ENCODE measurements at regions not wholly inside any gene's neighbourhood (a gene's known extent, or its start where the extent isn't known, plus 50 kb on each side); places are given as distances from the start of the nearest gene placed in this dataset.

DNA sequence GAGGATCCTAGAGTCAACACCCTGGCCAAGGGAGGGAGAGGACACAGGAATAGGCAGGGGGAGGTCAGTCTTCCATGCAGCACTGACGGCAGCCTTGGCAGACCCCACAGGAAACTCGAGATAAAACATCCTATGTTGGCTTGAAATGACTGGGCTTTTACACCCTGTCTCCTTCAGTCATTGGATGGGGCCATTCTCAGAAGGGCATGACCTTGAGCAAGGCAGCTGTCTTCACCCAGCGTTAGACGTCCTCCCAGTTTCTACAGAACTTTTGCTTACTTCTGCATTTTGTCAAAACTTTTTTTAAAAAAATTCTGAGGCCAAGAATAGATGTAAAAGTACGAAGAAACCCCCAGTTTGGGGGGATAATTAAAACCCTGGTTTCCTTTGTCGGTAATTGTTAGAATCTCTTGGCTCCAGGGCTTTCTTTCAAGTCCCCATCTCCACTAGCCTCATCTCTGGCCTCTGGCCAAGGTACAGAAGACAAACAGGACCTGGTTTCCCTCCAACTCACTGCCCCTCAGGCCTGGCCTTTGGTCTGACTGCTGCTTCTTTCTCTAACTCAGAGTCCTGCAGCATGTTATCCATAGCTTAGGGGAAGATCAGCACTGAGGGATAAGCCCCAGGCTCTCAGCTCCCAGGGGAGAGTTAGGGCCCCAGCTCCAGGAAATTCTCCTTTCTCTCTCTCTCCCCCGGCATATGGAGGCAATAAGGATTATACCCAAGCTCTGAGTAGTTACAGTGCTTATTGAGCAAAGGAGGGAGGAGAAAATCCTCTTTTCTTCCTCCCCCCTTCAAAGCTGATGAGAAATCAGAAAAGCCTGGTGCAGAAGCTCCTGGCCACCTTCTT is 51.6 kb upstream of the KCND3 start:
- DNase-seq, result no peak

DNA sequence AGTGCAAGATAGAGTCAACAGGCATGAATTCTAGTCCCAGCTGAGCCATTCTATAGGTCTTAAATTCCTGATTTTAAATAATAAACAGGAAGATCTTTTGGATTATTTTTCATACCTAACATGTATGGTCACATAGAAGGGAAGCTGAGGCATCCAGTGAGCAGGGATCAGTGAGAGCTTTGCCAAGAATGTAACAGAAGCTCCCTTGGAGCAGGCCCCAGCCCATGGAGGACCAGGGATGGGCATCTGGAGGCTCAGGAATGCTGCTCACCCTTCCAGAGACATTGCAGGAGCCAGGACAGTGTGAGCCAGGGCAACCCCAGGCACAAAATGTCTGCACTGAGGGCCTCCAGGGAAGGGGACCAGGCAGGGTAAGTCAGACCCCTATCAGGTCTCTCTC is 54.4 kb upstream of the KCND3 start:
- no peak for DNase-seq

DNA sequence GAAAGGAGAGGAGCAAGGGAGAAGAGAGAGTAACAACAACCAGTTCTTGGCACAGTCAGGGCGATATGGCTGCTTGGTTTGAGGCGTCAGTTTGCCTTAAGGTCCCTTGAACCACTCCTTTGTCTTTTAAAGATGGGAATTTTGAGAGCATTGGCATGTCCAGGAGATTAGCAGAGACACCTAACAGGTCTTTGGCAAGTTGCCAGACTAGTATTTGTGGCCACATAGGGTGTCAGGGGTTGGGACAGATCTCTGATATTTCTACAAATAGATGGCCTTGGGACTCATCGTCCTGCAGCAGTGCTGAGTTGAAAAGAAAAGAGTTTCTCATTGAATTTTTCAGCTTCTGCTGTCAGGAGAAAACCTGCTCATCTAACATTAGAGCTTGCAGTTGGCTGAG is 55.3 kb upstream of the KCND3 start:
- no peak for DNase-seq

DNA sequence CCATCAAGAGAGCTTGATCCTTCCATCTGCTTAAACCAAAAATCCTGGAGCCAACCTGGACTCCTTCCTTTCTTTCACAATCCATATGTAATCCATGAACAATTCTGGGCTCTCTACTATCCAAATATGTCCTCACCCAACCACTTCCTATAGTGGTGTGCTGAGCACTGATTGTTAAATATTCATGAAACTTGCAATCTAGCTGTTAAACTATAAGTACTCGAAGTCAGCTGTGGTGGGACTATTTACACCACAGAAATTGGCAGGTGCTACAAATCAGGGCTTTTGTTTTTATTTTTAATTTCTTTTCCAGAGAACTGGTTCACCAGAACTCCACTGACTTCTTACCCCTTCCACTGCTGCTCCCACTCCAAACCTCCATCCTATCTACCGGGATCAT is 57.2 kb upstream of the KCND3 start:
- no peak for DNase-seq

DNA sequence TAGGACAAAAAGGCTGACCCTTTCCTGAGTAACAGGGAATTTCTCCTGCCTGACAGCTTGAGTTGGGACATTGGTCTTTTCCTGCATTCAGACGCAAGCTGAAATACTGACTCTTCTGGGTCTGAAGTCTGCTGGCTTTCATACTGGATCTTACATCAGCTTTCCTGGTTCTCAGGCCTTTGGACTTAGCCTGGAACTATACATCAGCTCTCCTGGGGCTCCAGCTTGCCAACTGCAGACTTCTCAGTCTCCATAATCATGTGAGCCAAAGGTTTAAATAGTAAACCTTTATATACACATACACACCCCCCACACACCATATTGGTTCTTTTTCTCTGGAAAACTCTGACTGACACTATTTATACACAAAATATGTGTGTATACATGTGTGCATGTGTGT is 59.0 kb upstream of the KCND3 start:
- no peak for DNase-seq

DNA sequence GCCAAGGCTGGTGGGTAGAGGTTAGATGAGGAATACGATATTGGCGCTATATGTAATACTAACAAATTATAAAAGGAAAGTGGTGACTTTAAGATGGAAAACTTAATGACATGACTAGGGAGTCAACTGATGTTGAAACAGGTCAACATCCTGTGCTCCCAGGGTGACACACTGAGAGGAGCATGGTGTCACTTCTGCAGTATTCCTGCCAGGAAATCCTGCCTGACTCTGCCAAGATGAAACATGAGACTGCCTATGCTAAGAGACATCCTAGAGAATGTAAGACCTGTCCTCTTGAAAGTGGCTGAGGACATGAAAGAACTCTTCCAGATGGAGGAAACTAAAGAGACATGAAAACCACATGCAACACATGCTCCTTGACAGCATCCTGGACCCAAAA is 65.0 kb upstream of the KCND3 start:
- DNase-seq, result no peak

DNA sequence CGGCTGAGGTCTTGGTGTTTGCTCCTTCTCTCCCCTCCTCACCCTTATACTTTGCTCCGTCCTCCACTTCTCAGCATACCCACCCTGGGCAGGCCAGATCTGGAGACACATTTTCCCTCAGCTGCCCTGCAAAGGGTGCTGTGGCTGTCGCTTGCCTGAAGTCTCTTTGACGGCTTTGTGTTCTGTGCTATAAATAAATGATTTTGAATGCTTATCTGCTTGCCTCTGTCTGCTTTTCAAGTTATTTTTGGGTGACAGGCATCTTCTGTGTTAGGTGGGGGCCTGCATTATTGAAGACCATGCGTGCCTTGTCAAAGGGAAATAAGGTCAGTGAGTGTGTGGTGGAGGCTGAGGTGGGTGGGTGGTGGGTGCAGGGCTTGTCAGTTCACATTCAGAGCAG is 66.9 kb upstream of the KCND3 start:
- no peak for DNase-seq

DNA sequence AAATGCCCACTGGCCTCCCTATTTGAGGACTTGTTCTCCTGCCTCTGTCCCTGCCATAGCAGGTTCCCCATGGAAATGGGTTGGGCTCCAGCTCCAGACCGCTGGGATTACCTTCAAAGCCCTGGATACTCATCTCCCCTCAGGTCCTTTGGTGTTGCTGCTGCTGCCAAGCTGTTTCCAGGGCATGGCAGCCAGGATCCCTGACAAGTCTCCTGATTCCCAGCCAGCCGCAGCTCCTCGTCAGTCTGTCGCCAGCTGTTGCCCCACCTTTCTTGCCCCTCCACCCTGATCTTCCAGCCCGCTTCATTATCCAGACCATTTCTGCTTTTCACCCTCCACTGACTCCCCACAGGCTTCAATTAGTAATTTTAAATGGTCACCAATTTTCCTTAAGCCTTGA is 68.3 kb upstream of the KCND3 start:
- no peak for DNase-seq

DNA sequence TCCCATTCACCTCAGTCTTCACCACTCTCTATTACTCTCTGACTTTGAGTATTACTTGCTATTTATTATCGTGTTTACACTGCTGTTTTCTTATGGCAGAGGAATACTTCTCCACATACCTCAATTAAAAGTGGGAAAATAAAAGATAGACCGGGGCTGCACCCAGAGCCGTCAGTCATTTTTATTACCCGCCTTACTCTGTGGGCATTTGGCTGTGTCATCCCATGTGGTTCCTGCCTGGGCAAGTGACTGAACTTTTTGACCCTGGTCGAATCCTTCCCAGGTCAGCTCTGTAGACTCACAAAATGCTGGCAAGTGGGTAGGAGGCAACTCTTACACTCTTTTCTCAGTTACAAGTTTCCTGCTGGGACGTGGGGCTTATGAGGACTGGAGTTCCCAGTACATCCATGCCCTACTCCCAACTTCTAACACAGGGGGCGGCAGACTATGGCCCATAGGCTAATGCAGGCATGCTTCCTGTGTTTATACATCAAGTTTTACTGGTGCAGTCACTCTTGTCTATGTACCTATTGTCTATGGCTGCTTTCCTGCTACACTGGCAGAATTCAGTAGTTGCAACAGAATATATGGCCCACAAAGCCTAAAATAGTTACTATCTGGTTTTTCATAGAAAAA is 69.5 kb upstream of the KCND3 start:
- no peak for DNase-seq

DNA sequence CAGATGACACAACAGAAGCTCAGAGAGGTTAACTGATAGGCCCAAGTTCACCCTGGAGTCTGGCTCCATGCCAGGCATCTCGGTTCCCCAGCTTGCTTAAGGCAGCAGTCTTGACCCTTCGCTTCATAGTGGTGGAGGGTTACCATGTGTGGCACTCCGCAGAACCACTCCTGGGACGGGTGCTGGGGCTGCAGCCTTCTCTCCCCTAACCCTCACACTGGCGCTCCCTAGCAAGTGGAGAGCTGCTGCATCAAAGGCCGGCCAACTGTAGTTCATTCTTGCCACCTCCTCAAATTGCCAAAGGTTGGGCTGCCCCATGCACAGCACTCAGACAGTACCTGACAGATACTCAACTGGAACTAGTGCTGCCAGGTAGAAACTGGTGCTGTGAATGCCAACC is 70.2 kb upstream of the KCND3 start:
- no peak for DNase-seq

DNA sequence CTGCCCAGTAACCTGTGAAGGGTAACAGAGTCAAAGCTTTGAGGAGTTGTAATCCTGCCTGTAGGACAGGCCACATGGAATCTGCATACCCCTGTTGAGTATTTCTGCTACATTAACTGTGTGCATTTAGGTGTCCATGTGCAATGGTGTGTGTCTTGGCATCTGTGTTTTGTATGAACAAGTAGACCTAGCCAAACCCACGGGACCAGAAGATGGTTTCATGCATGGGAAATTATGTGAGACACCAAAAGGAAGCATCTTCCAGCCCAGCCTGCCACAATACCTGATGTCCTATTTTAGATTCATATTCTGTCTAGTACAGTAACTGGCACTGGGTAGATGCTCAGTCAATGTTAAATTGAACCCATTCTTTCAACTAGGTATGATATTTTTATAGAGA is 70.8 kb upstream of the KCND3 start:
- no peak for DNase-seq

DNA sequence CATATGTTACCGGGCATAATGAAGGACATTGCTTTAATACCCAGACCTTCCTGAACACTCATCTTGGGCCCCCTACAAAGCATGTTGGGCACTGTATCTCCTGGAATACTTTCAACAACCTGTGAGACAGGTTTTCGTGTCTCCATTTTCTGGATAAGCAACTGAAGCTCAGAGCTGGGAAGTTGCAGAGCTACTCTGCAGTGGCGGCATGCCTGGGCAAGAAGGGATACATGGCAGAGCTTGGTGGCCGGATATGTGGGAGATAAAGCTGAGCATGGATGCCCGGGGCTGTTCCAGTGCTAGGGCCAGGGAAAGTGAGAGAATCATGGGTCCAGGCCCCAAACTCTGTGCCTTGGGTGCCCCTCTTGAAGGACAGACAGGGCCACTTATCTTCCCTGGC is 71.6 kb upstream of the KCND3 start:
- DNase-seq, result no peak

DNA sequence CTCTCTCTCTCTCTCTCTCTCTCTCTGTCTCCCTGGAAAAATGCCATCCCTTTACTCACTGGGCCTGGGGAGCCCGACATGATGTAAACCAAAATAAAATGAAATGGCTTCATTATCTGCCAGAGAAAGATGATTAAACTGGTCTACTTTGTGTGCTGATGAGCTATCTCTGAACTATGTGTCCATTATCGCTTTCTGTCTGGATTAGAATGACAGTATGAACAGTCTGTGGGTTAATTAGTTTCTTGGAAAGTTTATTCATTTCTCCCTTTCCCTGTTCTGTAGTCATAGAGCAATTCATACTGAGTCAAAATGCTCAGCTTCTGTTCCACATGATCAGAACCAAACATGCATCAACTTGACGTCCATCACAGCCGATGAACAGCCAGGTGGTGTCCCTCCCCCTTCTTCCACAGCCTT is 72.4 kb upstream of the KCND3 start:
- DNase-seq, result no peak

DNA sequence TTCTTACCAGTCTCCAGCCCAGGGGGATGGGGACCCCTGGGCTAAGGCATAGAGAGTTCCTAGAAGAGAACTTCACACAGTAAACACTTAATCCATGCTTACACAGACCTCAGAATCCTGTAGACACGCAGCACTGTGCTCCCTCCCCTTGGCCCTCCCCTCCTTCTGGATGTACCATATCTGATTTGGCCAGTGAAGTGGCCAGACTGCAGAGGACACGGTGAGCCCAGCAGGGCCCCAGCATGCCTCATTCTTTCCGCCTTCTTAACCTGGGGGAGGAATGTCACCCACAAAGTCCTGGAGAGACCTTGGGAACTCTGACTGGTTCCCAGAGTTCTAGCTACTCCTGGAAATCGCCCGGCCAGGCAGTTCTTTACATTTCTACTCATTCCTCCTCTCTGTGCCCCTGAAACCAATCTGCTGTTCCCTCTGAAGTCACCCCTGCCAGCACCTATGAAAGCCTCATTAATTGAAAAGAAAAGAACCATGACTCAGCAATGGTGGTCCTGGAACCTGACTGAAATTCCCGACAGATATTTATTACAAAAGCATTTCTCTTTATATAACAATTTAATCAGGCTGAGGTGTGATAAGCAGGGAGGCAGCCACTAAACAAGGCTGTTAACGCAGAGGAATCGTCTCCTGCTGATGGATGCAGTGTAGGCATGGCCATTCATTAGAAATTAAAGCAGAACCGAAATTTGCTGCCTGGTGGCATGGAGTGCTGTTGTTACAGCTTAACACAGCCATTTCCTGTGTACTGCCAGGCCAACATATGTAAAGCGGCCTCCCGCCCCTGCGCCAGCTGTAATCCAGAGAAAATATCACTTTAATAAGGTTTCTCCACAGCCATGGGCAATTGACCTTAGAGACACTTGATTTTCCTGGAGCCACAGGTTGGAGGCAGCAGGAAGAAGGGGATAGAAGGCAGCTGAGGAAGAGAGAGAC is 74.6 kb upstream of the KCND3 start:
- DNase-seq, result no peak

DNA sequence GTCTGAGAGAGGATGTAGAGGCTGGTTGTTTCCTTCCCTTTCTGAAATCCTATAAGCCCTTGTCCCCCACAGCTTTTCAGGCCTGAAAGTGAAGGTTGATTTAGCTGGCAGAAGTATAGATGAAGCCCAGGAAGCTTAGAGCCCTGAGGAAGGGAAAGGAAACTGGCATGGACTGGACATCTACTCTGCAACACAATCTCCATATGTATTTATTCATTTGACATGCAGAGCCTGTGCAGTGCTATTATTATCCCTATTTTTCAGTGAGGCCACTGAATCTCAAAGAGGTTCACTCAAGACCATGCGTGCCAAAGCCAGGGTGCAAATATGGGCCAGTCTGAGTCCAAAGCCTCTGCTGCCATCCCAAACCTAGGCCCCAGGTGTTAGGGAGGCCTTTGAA is 78.5 kb upstream of the KCND3 start:
- no peak for DNase-seq

DNA sequence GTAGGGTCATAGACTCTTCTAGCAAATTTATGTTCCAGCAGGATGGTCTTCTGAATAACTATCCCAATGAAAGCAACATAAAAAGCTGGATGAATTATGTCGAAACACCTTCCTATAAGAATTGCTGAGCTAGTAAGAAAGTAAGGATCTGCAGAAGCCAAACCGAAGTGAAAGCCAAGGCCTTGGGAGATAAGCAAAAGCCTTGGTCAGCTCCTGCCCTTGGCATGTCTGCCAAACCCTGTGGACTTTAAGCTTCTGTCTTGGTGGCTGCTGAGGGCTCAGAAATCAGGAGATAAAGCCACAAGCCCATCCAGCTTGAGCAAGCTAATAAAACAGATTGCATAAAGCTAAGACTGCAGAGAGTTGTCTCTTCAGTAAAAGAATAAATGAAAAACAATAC is 81.2 kb upstream of the KCND3 start:
- DNase-seq, result no peak

DNA sequence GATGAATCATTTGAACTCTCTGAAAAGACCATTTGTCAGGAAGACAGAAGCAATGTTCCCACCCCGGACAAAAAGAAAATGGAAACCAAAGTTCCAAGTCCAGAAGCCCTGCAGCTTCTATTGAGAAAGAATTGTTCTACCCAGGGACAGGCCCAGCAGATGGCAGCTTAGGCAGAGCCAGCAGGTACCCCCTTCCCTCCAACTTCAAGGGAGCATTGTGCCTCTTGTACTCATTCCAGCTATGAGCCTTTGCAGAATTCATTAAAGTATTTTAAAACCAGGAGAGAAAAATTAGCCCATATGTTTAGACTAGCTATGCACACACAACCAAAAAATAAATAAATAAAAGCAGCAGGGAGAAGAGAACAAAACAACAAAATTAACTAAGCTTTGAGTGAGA is 85.2 kb upstream of the KCND3 start:
- no peak for DNase-seq

DNA sequence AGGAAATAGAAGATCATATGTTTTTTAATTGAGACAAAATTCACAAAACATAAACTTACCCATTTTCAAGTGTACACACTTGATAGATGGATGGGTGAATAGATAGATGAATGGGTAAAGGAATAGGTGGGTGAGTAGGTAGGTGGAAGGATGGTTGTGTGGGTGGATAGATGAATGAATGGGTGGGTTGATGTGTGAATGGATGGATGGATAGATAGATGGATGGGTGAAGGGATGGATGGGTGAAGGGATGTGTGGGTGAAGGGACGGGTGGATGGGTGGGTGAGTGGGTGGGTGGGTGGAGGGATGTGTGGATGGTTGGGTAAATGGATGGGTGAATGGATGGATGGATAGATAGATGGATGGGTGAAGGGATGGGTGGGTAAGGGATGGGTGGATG is 86.1 kb upstream of the KCND3 start:
- no peak for DNase-seq

DNA sequence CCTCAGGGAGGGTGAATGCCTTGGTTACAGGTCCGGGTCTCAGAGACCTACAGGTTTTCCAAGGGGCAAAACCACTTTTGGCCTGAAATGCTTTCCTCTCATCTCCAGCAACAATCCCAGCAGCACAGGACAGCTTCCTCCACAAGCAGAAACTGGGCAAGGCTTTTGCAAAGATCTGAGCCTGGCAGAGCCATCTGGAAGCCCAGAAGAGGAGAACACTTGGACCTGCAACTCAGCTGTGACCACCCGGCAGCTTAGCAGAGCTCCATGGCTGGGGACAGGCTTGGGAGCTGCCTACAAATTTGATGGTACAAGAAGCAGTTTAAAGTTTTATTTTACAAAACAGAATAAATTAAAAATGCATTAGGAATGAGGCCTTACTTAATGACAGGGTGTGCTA is 90.0 kb upstream of the KCND3 start:
- no peak for DNase-seq

DNA sequence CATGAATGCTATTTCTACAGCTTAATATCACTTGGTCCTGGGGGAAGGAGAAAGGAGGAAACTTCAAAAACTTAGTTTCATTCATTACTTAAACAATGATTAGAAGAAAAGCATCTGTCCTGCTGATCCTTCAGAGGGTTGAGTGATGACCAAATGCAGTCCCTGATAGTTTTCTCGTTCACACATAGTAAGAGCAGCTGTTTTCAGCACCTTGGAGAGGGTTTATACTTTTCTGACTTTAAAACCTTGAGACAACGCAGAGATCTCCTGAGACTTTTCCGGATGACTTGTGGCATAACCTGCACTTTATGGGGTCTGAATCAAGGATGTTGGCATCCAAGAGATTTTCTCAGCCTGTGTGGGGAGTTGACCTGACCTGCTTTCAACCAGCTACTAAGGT is 94.0 kb upstream of the KCND3 start:
- DNase-seq, result no peak

DNA sequence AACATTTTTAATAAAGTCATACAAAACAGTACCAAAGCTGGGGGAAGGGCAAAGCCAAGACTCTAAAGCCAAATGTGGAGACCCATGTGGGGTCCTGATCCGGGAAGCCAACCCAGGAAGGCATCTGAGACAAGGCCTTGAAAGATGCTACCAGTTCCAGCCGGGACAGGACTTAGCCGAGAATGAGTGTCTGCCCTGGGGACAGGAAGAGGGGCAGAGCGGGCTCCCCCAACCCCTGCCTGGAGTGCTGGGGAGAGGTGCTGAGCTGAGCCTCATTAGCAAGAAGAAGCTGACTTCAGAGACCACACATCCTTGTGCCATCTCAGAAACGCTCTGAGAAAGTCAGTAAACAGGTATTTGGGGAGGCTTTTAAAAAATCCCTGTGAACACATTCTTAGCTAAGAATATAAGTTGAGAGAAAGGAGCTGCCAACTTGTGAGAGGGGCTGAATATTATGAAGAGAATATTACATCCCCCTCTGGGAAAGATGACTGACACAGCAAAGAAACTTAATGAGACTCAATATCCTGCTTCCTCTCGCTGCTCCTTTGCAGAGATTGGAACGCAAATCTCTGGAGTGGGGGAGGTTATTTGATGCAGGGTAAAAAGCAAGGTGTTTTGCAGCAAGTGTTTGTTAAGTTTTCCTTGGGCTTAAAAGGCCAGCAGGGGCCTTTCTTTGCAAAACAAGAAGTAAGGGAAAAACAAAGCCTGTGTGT is 103.3 kb upstream of the KCND3 start:
- no peak for DNase-seq

DNA sequence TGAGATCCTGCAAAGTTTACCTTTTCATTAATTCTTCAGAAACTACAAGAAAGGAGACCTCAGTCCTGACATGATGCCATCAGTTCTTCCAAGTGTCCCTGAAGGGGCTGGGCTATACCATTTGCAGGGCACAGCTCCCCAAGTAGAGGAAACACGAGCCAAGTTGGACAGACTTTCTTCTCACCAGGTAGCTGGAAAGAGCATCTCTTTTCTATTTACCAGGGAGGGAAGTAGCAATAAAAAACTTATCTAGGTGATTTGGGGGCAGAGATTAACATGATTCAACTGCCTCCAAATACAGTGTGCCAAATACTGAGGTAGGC is 103.9 kb upstream of the KCND3 start:
- no peak for DNase-seq

DNA sequence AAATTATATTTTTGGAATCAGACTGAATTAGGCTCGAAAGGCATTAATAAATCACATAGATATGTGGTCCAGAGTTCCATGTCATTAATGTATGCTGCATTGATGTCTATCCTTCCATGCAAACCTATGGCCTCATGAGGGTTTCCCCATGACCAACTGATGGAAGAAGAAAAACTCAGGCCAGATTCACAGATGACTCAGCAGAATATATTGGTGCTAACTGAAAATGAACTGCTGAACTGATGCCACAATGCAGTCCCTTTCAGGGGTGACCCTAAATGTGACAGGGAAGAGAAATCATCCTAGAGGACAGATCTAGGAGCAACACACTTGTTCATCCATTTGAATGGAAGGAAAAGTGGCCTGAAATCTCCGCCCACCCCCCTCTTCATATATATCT is 110.5 kb upstream of the KCND3 start:
- no peak for DNase-seq
